HEK293 (cell line): ENCODE measurements at regions not wholly inside any gene's neighbourhood (a gene's known extent, or its start where the extent isn't known, plus 50 kb on each side); places are given as distances from the start of the nearest gene placed in this dataset.

Source experiments
- CTCF ChIA-PET: fragments of 350-600 bp; formaldehyde crosslinking; extraction: SDS; loops from one replicate; lab custom pipeline; 2021; ENCODE audit warnings: antibody characterized with exemption; lab: Yijun Ruan, JAX
- POLR2A ChIA-PET: fragments of 300-600 bp; formaldehyde crosslinking; extraction: SDS; loops from one replicate; lab custom pipeline; 2020; ENCODE audit warnings: antibody characterized with exemption, inconsistent platforms; lab: Yijun Ruan, JAX
- H3K27ac ChIP-seq: fragments of 200-500 bp; sonication (Bioruptor generic); 2 replicates; pipeline ENCODE4 v1.5.1; 2014; ENCODE audit warnings: low read depth, low read length, control low read depth, inconsistent platforms; ENCODE audit errors: extremely low read depth
- H3K36me3 ChIP-seq, 2 experiments: fragments of 200-500 bp in 1 of 2; sonication (Bioruptor generic) in 1 of 2; 1 replicate in 1 of 2; 2 replicates in 1 of 2; pipeline ENCODE4 v1.5.1; 2014 to 2017; ENCODE audit warnings: inconsistent platforms in 2 of 2, low read length in 2 of 2; ENCODE audit not compliant: control insufficient read depth in 2 of 2, insufficient read depth in 1 of 2
- H3K4me1 ChIP-seq: fragments of 200-500 bp; sonication (Bioruptor generic); 2 replicates; pipeline ENCODE4 v1.5.1; 2014; ENCODE audit warnings: mild to moderate bottlenecking, low read length, inconsistent platforms; ENCODE audit not compliant: control insufficient read depth, insufficient read depth
- H3K4me3 ChIP-seq: 2 replicates; pipeline ENCODE4 v1.5.1; 2011; ENCODE audit warnings: low read depth, mild to moderate bottlenecking, control low read depth, low read length, moderate library complexity
- H3K9me3 ChIP-seq: fragments of 200-500 bp; sonication (Bioruptor generic); 2 replicates; pipeline ENCODE4 v1.5.1; 2014; ENCODE audit warnings: low read depth, low read length, inconsistent platforms; ENCODE audit not compliant: control insufficient read depth, insufficient read depth
- BCL11B ChIP-seq: fragments of 450-650 bp; formaldehyde crosslinking; IDR thresholded peaks from 2 replicates; pipeline ENCODE4 v1.5.1; 2016; ENCODE audit warnings: low read depth, missing biosample characterization, missing genetic modification characterization
- KLF17 ChIP-seq: fragments of 450-650 bp; formaldehyde crosslinking; IDR thresholded peaks from 2 replicates; pipeline ENCODE4 v1.5.1; 2016; ENCODE audit warnings: missing biosample characterization, missing genetic modification characterization
- PRDM2 ChIP-seq: fragments of 450-650 bp; formaldehyde crosslinking; IDR thresholded peaks from 2 replicates; pipeline ENCODE4 v1.5.1; 2016; ENCODE audit warnings: missing biosample characterization, missing genetic modification characterization, borderline replicate concordance
- PRDM4 ChIP-seq: fragments of 450-650 bp; formaldehyde crosslinking; IDR thresholded peaks from 2 replicates; pipeline ENCODE4 v1.5.1; 2017; ENCODE audit warnings: missing biosample characterization, missing genetic modification characterization
- ZBTB26 ChIP-seq: fragments of 450-650 bp; formaldehyde crosslinking; optimal IDR thresholded peaks from 2 replicates; pipeline ENCODE3; 2016; ENCODE audit warnings: missing biosample characterization, mild to moderate bottlenecking, missing genetic modification characterization
- ZNF146 ChIP-seq: fragments of 450-650 bp; formaldehyde crosslinking; IDR thresholded peaks from 2 replicates; pipeline ENCODE4 v1.5.1; 2016; ENCODE audit warnings: missing biosample characterization, missing genetic modification characterization
- ZNF175 ChIP-seq: fragments of 450-650 bp; formaldehyde crosslinking; IDR thresholded peaks from 2 replicates; pipeline ENCODE4 v1.5.1; 2016; ENCODE audit warnings: missing biosample characterization, missing genetic modification characterization
- ZNF280D ChIP-seq: fragments of 450-650 bp; formaldehyde crosslinking; IDR thresholded peaks from 2 replicates; pipeline ENCODE4 v1.5.1; 2016; ENCODE audit warnings: missing biosample characterization, missing genetic modification characterization
- ZNF341 ChIP-seq: fragments of 450-650 bp; formaldehyde crosslinking; IDR thresholded peaks from 2 replicates; pipeline ENCODE4; 2016; ENCODE audit warnings: low read depth, missing biosample characterization, missing genetic modification characterization
- ZNF404 ChIP-seq: fragments of 450-650 bp; formaldehyde crosslinking; IDR thresholded peaks from 2 replicates; pipeline ENCODE4 v1.5.1; 2017; ENCODE audit warnings: missing biosample characterization, missing genetic modification characterization
- ZNF48 ChIP-seq: fragments of 450-650 bp; formaldehyde crosslinking; IDR thresholded peaks from 2 replicates; pipeline ENCODE4 v1.5.1; 2016; ENCODE audit warnings: missing biosample characterization, missing genetic modification characterization
- ZNF701 ChIP-seq: fragments of 450-650 bp; formaldehyde crosslinking; IDR thresholded peaks from 2 replicates; pipeline ENCODE4 v1.5.1; 2016; ENCODE audit warnings: missing biosample characterization, missing genetic modification characterization
- ZSCAN18 ChIP-seq: fragments of 450-650 bp; formaldehyde crosslinking; IDR thresholded peaks from 2 replicates; pipeline ENCODE4 v1.5.1; 2016; ENCODE audit warnings: missing biosample characterization, missing genetic modification characterization

- no peaks in the 10 kb centered on the region for H3K4me1 ChIP-seq
- H3K9me3 ChIP-seq: no peaks in the 10 kb centered on the region
- H3K4me3 ChIP-seq: no peak overlapping the region
- CTCF ChIA-PET: no interaction called here
- TF ChIP-seq ZNF404 (tag by site-specific recombination): no peak
- no peak for TF ChIP-seq ZNF146
- TF ChIP-seq ZNF341 (tag by site-specific recombination): no peak
- TF ChIP-seq ZNF280D (tag by site-specific recombination): no peak
- no peak for TF ChIP-seq ZNF175 (tag by site-specific recombination)
- no peak for TF ChIP-seq ZNF48 (tag by site-specific recombination)
- H3K36me3 ChIP-seq: no peaks in the 10 kb centered on the region
- POLR2A ChIA-PET: no interaction called here
- no peak overlapping the region for H3K27ac ChIP-seq
Observed at GRCh38 chr7:113664867-113665266, 253.9 kb downstream of the PPP1R3A start.

GRCh38 chr7:113659416-113659815 lies 259.4 kb downstream of the PPP1R3A start:
- Histone ChIP-seq H3K4me1 (no peaks in the 10 kb centered on the region), H3K4me3 (no peak overlapping the region), H3K27ac (no peak overlapping the region), H3K9me3 (no peaks in the 10 kb centered on the region), H3K36me3 (no peaks in the 10 kb centered on the region)
- ChIA-PET CTCF (no interaction called here), POLR2A (no interaction called here)
- no peak for TF ChIP-seq ZBTB26 (tag by site-specific recombination)
- TF ChIP-seq PRDM2 (tag by site-specific recombination): no peak
- no peak for TF ChIP-seq KLF17 (tag by site-specific recombination)
- TF ChIP-seq ZNF701 (tag by site-specific recombination): no peak
- TF ChIP-seq PRDM4 (tag by site-specific recombination): no peak
- no peak for TF ChIP-seq ZSCAN18 (tag by site-specific recombination)
- TF ChIP-seq BCL11B (tag by site-specific recombination): no peak
